Hepatocyte (in vitro differentiated cells): ENCODE measurements at regions not wholly inside any gene's neighbourhood (a gene's known extent, or its start where the extent isn't known, plus 50 kb on each side); places are given as distances from the start of the nearest gene placed in this dataset.

Source experiments
- DNase-seq: peaks from one replicate; pipeline ENCODE4 v3.0.0-alpha.2; 2016; ENCODE audit warnings: low spot score
- H2AFZ ChIP-seq: fragments of 200-600 bp; sonication (generic); 2 replicates; pipeline ENCODE4 v1.6.0; 2016; ENCODE audit warnings: antibody characterized with exemption, mild to moderate bottlenecking
- H3K27ac ChIP-seq: fragments of 200-600 bp; sonication (generic); 2 replicates; pipeline ENCODE4 v1.5.1; 2016; ENCODE audit warnings: mild to moderate bottlenecking
- H3K27me3 ChIP-seq: fragments of 200-600 bp; sonication (generic); 2 replicates; pipeline ENCODE4 v1.6.1; 2016
- H3K36me3 ChIP-seq: fragments of 200-600 bp; sonication (generic); replicated peaks from 2 replicates; pipeline ENCODE4 v1.5.1; 2016; ENCODE audit warnings: low read depth; ENCODE audit not compliant: insufficient read depth
- H3K4me1 ChIP-seq: fragments of 200-600 bp; sonication (generic); 2 replicates; pipeline ENCODE4 v1.5.1; 2016; ENCODE audit warnings: mild to moderate bottlenecking, moderate library complexity; ENCODE audit not compliant: insufficient read depth
- H3K4me2 ChIP-seq: fragments of 200-600 bp; sonication (generic); 2 replicates; pipeline ENCODE4 v1.6.0; 2016
- H3K4me3 ChIP-seq: fragments of 200-600 bp; sonication (generic); 2 replicates; pipeline ENCODE4 v1.5.1; 2016; ENCODE audit warnings: mild to moderate bottlenecking
- H3K79me2 ChIP-seq: fragments of 200-600 bp; sonication (generic); 2 replicates; pipeline ENCODE4 v1.6.0; 2017; ENCODE audit warnings: mild to moderate bottlenecking
- H3K9me2 ChIP-seq: fragments of 200-600 bp; sonication (generic); replicated peaks from 2 replicates; pipeline ENCODE4 v1.6.0; 2017; ENCODE audit warnings: mild to moderate bottlenecking; ENCODE audit not compliant: insufficient read depth
- H3K9me3 ChIP-seq: fragments of 200-600 bp; sonication (generic); 2 replicates; pipeline ENCODE4 v1.5.1; 2016; ENCODE audit warnings: low read depth, mild to moderate bottlenecking
- H4K20me1 ChIP-seq: fragments of 200-600 bp; sonication (generic); 2 replicates; pipeline ENCODE4 v1.6.0; 2016; ENCODE audit warnings: mild to moderate bottlenecking; ENCODE audit not compliant: insufficient read depth, poor library complexity, severe bottlenecking
- CTCF ChIP-seq: fragments of 200-600 bp; sonication (generic); IDR thresholded peaks from 2 replicates; pipeline ENCODE4 v1.5.1; 2016; ENCODE audit warnings: antibody characterized with exemption, mild to moderate bottlenecking; ENCODE audit not compliant: poor library complexity
- EZH2 ChIP-seq: fragments of 200-600 bp; sonication (generic); IDR thresholded peaks from 2 replicates; pipeline ENCODE4 v1.6.1; 2016; ENCODE audit warnings: antibody characterized with exemption, mild to moderate bottlenecking, borderline replicate concordance
- EZH2phosphoT487 ChIP-seq: fragments of 200-600 bp; sonication (generic); IDR thresholded peaks from one replicate; pipeline ENCODE4 v1.6.1; 2018; ENCODE audit warnings: antibody characterized with exemption, mild to moderate bottlenecking, low read depth, moderate library complexity; ENCODE audit not compliant: unreplicated experiment, severe bottlenecking
- WGBS: methylation state at CpG from one replicate; pipeline ENCODE4 v1.1.6; 2016; ENCODE audit warnings: low lambda C conversion rate; ENCODE audit errors: missing lambda C conversion rate; 5-methylcytosine and 5-hydroxymethylcytosine counted together

GRCh38 chr18:39835303-39836030, 2119.6 kb upstream of the PIK3C3 start:
- no peaks in the 10 kb centered on the region for H3K9me3 ChIP-seq
- no peaks in the 10 kb centered on the region for H3K9me2 ChIP-seq
- H3K4me3 ChIP-seq, result no peak overlapping the region
- TF ChIP-seq CTCF, result no peak
- TF ChIP-seq EZH2, result no peak
- no peak for TF ChIP-seq EZH2phosphoT487
- H2AFZ ChIP-seq, result no peak overlapping the region
- no peaks in the 10 kb centered on the region for H3K36me3 ChIP-seq
- no peaks in the 10 kb centered on the region for H3K79me2 ChIP-seq
- H3K4me1 ChIP-seq, result peaks cover 3% of the 10 kb centered on the region
- DNase-seq, result no peak
- no peak overlapping the region for H3K27ac ChIP-seq
- H3K4me2 ChIP-seq, result no peak overlapping the region
- 94% methylated on average over 4 of the region's 4 CpGs for WGBS
- no peaks in the 10 kb centered on the region for H3K27me3 ChIP-seq
- no peaks in the 10 kb centered on the region for H4K20me1 ChIP-seq

- Histone ChIP-seq H3K9me2 (no peaks in the 10 kb centered on the region), H3K4me2 (no peak overlapping the region), H3K27ac (no peak overlapping the region), H3K36me3 (no peaks in the 10 kb centered on the region), H3K27me3 (no peaks in the 10 kb centered on the region), H2AFZ (no peak overlapping the region), H3K9me3 (no peaks in the 10 kb centered on the region), H3K79me2 (no peaks in the 10 kb centered on the region), H3K4me3 (no peak overlapping the region), H3K4me1 (no peaks in the 10 kb centered on the region), H4K20me1 (no peaks in the 10 kb centered on the region)
- no peak for DNase-seq
- no peak for TF ChIP-seq EZH2phosphoT487
- TF ChIP-seq CTCF, result no peak
- no peak for TF ChIP-seq EZH2
- 97% methylated on average over 4 of the region's 4 CpGs for WGBS
Observed at GRCh38 chr18:39834636-39835035, 2120.4 kb upstream of the PIK3C3 start.

DNA sequence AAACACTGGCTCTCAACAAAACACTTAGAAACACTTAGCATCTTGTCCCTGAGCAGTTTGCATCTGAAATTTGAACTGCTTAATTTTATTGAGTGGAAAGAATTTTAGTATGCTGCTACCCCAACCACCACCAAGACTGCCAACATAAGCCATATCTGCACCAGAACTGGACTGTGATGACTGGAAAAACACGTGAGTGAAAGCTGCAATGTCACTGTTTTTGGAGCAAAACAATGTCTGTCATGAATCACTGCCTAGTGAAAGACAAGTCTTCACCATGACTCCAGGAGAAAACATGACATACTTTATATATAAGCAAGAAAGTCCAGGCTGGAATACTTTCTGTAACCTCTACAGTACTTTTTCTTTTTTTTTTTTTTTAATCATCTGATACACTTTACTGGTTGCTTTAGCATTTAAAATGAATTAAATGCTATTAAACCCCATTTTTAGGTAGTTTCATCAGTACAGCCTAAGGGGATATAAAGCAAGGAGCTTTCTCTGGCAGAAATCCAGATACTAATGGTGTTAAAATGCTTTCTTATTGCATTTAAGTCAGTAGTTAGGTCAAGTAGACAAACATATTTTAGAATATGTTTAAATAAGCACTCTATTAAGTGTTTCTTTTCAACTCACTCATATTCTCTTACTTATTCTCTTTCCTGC, 2129.4 kb upstream of the PIK3C3 start:
- no peak for TF ChIP-seq EZH2phosphoT487
- no peak for TF ChIP-seq CTCF
- TF ChIP-seq EZH2, result no peak
- WGBS, result 39% methylated on average over 1 of the region's 1 CpG
- no peaks in the 10 kb centered on the region for H3K9me2 ChIP-seq
- no peak overlapping the region for H3K27ac ChIP-seq
- no peaks in the 10 kb centered on the region for H4K20me1 ChIP-seq
- H3K27me3 ChIP-seq, result no peaks in the 10 kb centered on the region
- H3K4me3 ChIP-seq, result no peak overlapping the region
- no peak overlapping the region for H2AFZ ChIP-seq
- H3K4me1 ChIP-seq, result no peaks in the 10 kb centered on the region
- H3K4me2 ChIP-seq, result no peak overlapping the region
- DNase-seq, result no peak
- H3K36me3 ChIP-seq, result no peaks in the 10 kb centered on the region
- H3K79me2 ChIP-seq, result no peaks in the 10 kb centered on the region
- H3K9me3 ChIP-seq, result no peaks in the 10 kb centered on the region
